Hepatocyte (in vitro differentiated cells): ENCODE measurements at regions not wholly inside any gene's neighbourhood (a gene's known extent, or its start where the extent isn't known, plus 50 kb on each side); places are given as distances from the start of the nearest gene placed in this dataset.
A peak's percentile ranks its signal among the peaks of the same experiment; 100 is the strongest.

Experiments used
- EZH2 ChIP-seq: fragments of 200-600 bp; sonication (generic); IDR thresholded peaks from 2 replicates; pipeline ENCODE4 v1.6.1; 2016; ENCODE audit warnings: antibody characterized with exemption, mild to moderate bottlenecking, borderline replicate concordance
- TF ChIP-seq, protein P1 (sequence below): fragments of 200-600 bp; sonication (generic); IDR thresholded peaks from 2 replicates; pipeline ENCODE4 v1.5.1; 2016; ENCODE audit warnings: antibody characterized with exemption, mild to moderate bottlenecking; ENCODE audit not compliant: poor library complexity

DNA sequence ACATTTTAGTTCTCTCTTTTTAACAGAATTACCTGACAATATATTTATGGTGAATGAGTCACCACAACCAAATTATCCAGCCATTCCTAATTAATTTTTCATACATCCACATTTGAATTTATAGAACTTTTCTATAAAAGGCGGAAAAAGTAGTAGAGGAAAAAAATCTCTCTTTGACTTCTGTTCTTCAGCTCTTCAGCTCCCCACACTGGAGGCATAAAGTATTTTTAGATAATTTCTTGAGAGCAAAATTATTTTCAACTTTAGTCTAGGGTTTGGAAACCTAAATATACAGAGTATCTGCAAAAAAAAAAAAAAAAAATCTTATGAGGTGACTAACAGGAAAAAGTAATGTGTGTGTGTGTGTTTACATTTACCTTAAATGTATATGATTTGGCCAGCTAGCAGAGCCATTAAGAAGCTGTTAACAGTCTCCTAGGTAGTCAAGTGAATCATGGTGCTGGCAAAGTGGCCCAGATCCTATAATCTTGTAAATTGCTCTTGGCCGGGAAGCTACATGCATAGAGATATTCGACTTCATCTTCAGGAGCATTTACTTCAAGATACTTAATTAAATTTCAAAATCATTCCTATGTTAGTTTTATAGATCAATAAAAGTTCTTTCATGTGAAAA, 383.1 kb upstream of the STEAP1 start:
- TF ChIP-seq, protein P1, sequence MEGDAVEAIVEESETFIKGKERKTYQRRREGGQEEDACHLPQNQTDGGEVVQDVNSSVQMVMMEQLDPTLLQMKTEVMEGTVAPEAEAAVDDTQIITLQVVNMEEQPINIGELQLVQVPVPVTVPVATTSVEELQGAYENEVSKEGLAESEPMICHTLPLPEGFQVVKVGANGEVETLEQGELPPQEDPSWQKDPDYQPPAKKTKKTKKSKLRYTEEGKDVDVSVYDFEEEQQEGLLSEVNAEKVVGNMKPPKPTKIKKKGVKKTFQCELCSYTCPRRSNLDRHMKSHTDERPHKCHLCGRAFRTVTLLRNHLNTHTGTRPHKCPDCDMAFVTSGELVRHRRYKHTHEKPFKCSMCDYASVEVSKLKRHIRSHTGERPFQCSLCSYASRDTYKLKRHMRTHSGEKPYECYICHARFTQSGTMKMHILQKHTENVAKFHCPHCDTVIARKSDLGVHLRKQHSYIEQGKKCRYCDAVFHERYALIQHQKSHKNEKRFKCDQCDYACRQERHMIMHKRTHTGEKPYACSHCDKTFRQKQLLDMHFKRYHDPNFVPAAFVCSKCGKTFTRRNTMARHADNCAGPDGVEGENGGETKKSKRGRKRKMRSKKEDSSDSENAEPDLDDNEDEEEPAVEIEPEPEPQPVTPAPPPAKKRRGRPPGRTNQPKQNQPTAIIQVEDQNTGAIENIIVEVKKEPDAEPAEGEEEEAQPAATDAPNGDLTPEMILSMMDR: peak; percentile 39
- TF ChIP-seq EZH2: no peak
